ENCODE measurements at regions not wholly inside any gene's neighbourhood (a gene's known extent, or its start where the extent isn't known, plus 50 kb on each side); places are given as distances from the start of the nearest gene placed in this dataset.

- Mint-ChIP-seq H3K4me1 (no peaks in the 10 kb centered on the region), H3K4me3 (no peak overlapping the region), H3K27ac (no peak overlapping the region), H3K36me3 (ENCODE audit: low read depth) (no peaks in the 10 kb centered on the region), H3K9me3 (peaks cover 7% of the 10 kb centered on the region), H3K27me3 (no peaks in the 10 kb centered on the region)
- intact Hi-C loops (cut with micrococcal nuclease): no loop called here
- no peak for TF ChIP-seq CTCF (IDR thresholded peaks at IDR 0.05)
- ChIA-PET POLR2A (no interaction called here), CTCF (no interaction called here)
- ATAC-seq (ENCODE audit: low read depth) (no peak), DNase-seq (no peak)
Measured at GRCh38 chr9:71218774-71219173, 97.4 kb upstream of the TRPM3 start.

GRCh38 chr9:71213633-71214032 lies 92.2 kb upstream of the TRPM3 start:
- intact Hi-C loops (cut with micrococcal nuclease): no loop called here
- ATAC-seq (ENCODE audit: low read depth) (no peak), DNase-seq (no peak)
- ChIA-PET CTCF (no interaction called here), POLR2A (no interaction called here)
- Mint-ChIP-seq H3K36me3 (ENCODE audit: low read depth) (no peaks in the 10 kb centered on the region), H3K9me3 (peaks cover 10% of the 10 kb centered on the region), H3K4me3 (no peak overlapping the region), H3K4me1 (no peaks in the 10 kb centered on the region), H3K27ac (no peak overlapping the region), H3K27me3 (no peaks in the 10 kb centered on the region)
- TF ChIP-seq CTCF (IDR thresholded peaks at IDR 0.05): no peak

GRCh38 chr9:71210326-71210725 lies 88.9 kb upstream of the TRPM3 start:
- Mint-ChIP-seq H3K36me3 (ENCODE audit: low read depth) (no peaks in the 10 kb centered on the region), H3K4me3 (no peak overlapping the region), H3K4me1 (no peaks in the 10 kb centered on the region), H3K27me3 (no peaks in the 10 kb centered on the region), H3K9me3 (peaks cover 10% of the 10 kb centered on the region), H3K27ac (no peak overlapping the region)
- ATAC-seq (ENCODE audit: low read depth): no peak
- no peak for DNase-seq
- intact Hi-C loops (cut with micrococcal nuclease): no loop called here
- ChIA-PET POLR2A (no interaction called here), CTCF (no interaction called here)
- TF ChIP-seq CTCF (IDR thresholded peaks at IDR 0.05): no peak

GRCh38 chr9:71209890-71210289 lies 88.5 kb upstream of the TRPM3 start:
- POLR2A ChIA-PET: no interaction called here
- Mint-ChIP-seq H3K4me3 (no peak overlapping the region), H3K27me3 (no peaks in the 10 kb centered on the region), H3K4me1 (no peaks in the 10 kb centered on the region), H3K9me3 (peaks cover 11% of the 10 kb centered on the region), H3K27ac (no peak overlapping the region), H3K36me3 (ENCODE audit: low read depth) (no peaks in the 10 kb centered on the region)
- DNase-seq: no peak
- no peak for ATAC-seq (ENCODE audit: low read depth)
- CTCF ChIA-PET: no interaction called here
- intact Hi-C loops (cut with micrococcal nuclease): no loop called here
- no peak for TF ChIP-seq CTCF (IDR thresholded peaks at IDR 0.05)

- H3K27me3 Mint-ChIP-seq: no peaks in the 10 kb centered on the region
- H3K27ac Mint-ChIP-seq: no peak overlapping the region
- TF ChIP-seq CTCF (IDR thresholded peaks at IDR 0.05): no peak
- ChIA-PET POLR2A (no interaction called here), CTCF (no interaction called here)
- no peak for DNase-seq
- H3K36me3 Mint-ChIP-seq (ENCODE audit: low read depth): no peaks in the 10 kb centered on the region
- no peaks in the 10 kb centered on the region for H3K4me1 Mint-ChIP-seq
- H3K4me3 Mint-ChIP-seq: no peak overlapping the region
- intact Hi-C loops (cut with micrococcal nuclease): no loop called here
- no peak for ATAC-seq (ENCODE audit: low read depth)
- H3K9me3 Mint-ChIP-seq: peaks cover 3% of the 10 kb centered on the region
Measured at GRCh38 chr9:71202931-71203330, 81.5 kb upstream of the TRPM3 start.
